ENCODE measurements at regions not wholly inside any gene's neighbourhood (a gene's known extent, or its start where the extent isn't known, plus 50 kb on each side); places are given as distances from the start of the nearest gene placed in this dataset.

DNA sequence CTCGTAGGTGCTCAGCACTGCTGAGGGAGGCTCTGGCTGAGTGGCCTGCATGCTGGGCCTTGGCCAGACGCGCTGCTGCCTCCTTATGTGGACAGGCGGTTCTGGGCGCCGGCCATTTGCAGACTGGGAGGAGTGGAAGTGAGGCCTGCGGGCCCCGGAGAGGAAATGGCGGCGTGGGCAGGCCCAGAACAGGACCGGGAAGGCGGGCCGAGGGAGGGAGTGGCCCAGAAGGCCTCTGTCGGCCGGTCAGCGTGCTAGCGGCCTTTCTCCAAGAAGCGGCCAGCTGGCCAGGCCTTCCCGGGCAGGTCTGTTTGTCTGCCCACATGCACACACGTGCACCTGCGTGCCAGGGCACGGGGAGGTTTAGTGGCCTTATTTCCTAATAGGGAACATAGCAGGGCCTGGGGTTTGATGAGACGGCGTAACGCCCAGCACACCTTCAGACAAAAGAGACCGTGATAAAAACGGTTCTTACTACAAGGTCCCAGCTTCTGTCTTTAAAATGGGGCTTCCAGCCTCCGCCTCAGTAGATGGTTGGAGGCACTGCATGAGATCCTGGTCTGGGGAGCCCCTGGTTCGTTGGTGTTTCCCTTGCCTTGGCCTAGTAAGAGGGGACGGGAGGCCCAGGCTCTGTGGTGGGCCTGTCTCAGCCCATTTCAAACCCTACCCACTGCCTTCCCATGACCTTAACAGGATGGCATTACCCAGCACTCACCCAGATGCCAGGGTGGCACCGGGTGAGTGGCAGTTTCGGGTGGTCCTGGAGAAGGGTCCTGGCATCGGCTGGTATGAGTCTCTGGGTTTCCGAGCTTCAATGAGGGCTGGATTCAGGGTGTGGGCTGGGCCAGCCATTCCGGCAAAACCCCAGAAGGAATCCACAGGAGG, 65.1 kb upstream of the PPARA start:
- FAIRE-seq (no peak), DNase-seq (ENCODE audit: insufficient read length, low spot score) (no peak)
- TF ChIP-seq CTCF (IDR thresholded peaks at IDR 0.05; ENCODE audit: insufficient read depth, missing control alignments), result no peak

GRCh38 chr22:46085828-46086576, 64.3 kb upstream of the PPARA start:
- FAIRE-seq (no peak), DNase-seq (ENCODE audit: insufficient read length, low spot score) (no peak)
- no peak for TF ChIP-seq CTCF (IDR thresholded peaks at IDR 0.05; ENCODE audit: insufficient read depth, missing control alignments)

DNA sequence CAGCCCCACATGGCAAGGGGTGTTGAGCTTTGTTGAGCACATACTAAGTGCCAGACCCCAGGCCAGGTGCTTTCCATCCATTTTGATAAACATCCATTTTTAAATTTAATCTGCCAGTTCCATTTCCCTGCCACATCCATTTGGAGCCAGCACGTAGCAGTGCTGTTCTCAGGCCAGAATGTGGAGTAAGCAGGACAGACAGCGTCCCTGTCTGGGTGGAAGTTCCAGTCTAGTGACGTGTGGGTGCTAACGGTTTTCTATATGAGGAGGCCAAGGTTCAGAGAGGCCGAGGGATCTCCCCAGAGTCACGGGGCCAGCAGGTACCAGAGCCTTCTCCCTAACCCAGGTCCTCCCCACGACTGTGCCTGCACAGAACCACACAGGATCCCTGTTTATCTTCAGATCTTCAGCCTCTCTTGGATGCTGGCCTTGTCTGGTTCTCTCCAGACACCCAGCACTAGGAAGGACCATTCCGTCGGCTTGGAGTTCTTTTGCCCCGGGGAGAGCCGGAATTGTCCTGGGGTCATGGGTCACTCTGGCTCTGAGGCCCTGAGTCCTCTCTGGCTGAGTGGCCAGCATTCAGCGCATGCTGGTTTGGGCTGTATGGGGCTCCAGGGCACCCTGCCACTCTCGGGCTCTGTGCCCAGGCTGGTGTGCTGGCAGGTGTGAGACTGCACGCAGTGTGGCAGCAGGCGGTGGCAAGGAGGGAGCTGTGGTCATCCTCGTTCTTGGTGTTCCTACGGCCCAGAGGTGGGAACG, 63.6 kb upstream of the PPARA start:
- DNase-seq (ENCODE audit: insufficient read length, low spot score), result no peak
- no peak for FAIRE-seq
- no peak for TF ChIP-seq CTCF (IDR thresholded peaks at IDR 0.05; ENCODE audit: insufficient read depth, missing control alignments)

GRCh38 chr22:46087336-46087690, 63.0 kb upstream of the PPARA start:
- FAIRE-seq, result no peak
- no peak for TF ChIP-seq CTCF (IDR thresholded peaks at IDR 0.05; ENCODE audit: insufficient read depth, missing control alignments)
- no peak for DNase-seq (ENCODE audit: insufficient read length, low spot score)

GRCh38 chr22:46087816-46088277, 62.5 kb upstream of the PPARA start:
- FAIRE-seq, result no peak
- TF ChIP-seq CTCF (IDR thresholded peaks at IDR 0.05; ENCODE audit: insufficient read depth, missing control alignments), result no peak
- peak; percentile 47 for DNase-seq (ENCODE audit: insufficient read length, low spot score)

DNA sequence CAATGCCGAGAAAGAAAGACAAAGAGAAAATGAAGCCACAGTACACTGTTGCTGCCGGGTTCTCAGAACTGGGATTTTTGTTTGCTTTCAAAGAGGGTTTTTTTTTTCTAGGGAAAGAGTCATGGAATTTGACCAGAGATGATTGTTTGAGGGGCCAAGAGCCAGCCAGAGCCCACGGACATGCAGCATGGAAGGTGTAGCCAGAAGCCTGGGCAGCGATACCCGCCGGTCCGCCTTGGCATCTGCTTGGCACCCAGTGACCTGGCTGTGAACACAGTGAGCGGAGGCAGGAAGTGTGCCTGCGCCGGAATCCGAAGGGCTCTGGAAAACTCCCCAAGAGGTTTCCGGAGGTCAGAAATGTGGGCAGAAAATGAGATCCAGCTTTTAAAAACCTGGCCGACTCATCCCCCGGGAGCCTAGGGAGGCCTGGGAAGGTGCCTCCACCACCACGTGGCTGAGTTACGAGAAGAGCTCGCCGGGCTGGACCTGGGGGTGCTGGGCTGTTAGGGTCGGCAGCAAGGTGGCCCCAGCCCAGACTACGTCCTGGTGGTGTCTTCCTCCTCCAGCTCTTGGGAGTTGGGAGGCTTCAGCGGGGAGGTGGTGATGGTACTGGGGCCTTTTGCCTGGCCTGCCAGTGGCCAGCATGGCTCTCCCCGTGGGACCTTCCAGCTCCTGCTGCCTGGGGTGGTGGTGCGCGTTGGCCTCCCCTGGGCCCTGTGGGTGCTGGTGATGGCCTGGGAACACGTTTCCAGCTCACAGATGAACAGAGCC, 61.6 kb upstream of the PPARA start:
- FAIRE-seq, result no peak
- DNase-seq (ENCODE audit: insufficient read length, low spot score), result no peak
- no peak for TF ChIP-seq CTCF (IDR thresholded peaks at IDR 0.05; ENCODE audit: insufficient read depth, missing control alignments)

Data from D721Med (cell line).